ENCODE measurements at regions not wholly inside any gene's neighbourhood (a gene's known extent, or its start where the extent isn't known, plus 50 kb on each side); places are given as distances from the start of the nearest gene placed in this dataset.

GRCh38 chr5:51449026-51449425 is 65.8 kb downstream of the ISL1 start:
- Histone ChIP-seq H3K27ac (ENCODE audit: poor library complexity, severe bottlenecking) (no peak overlapping the region), H3K4me1 (ENCODE audit: insufficient read depth, poor library complexity, severe bottlenecking) (no peaks in the 10 kb centered on the region), H3K27me3 (ENCODE audit: insufficient read depth, poor library complexity, severe bottlenecking) (no peaks in the 10 kb centered on the region), H3K9me3 (ENCODE audit: severe bottlenecking) (no peaks in the 10 kb centered on the region), H3K36me3 (ENCODE audit: low read depth) (no peaks in the 10 kb centered on the region), H3K4me3 (ENCODE audit: severe bottlenecking) (no peak overlapping the region)
- TF ChIP-seq, protein P1, sequence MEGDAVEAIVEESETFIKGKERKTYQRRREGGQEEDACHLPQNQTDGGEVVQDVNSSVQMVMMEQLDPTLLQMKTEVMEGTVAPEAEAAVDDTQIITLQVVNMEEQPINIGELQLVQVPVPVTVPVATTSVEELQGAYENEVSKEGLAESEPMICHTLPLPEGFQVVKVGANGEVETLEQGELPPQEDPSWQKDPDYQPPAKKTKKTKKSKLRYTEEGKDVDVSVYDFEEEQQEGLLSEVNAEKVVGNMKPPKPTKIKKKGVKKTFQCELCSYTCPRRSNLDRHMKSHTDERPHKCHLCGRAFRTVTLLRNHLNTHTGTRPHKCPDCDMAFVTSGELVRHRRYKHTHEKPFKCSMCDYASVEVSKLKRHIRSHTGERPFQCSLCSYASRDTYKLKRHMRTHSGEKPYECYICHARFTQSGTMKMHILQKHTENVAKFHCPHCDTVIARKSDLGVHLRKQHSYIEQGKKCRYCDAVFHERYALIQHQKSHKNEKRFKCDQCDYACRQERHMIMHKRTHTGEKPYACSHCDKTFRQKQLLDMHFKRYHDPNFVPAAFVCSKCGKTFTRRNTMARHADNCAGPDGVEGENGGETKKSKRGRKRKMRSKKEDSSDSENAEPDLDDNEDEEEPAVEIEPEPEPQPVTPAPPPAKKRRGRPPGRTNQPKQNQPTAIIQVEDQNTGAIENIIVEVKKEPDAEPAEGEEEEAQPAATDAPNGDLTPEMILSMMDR (IDR thresholded peaks at IDR 0.05; ENCODE audit: poor library complexity, severe bottlenecking) = no peak
- ATAC-seq (ENCODE audit: low read depth) = no peak
- DNase-seq (ENCODE audit: low spot score) = no peak

- Histone ChIP-seq H3K4me1 (ENCODE audit: insufficient read depth, poor library complexity, severe bottlenecking) (no peaks in the 10 kb centered on the region), H3K4me3 (ENCODE audit: severe bottlenecking) (no peak overlapping the region), H3K9me3 (ENCODE audit: severe bottlenecking) (no peaks in the 10 kb centered on the region), H3K27ac (ENCODE audit: poor library complexity, severe bottlenecking) (no peak overlapping the region), H3K27me3 (ENCODE audit: insufficient read depth, poor library complexity, severe bottlenecking) (no peaks in the 10 kb centered on the region), H3K36me3 (ENCODE audit: low read depth) (no peaks in the 10 kb centered on the region)
- no peak for DNase-seq (ENCODE audit: low spot score)
- TF ChIP-seq, protein P1 (IDR thresholded peaks at IDR 0.05; ENCODE audit: poor library complexity, severe bottlenecking) = no peak
- no peak for ATAC-seq (ENCODE audit: low read depth)
Observed at GRCh38 chr5:51452562-51452961, 69.3 kb downstream of the ISL1 start.

GRCh38 chr5:51465165-51465564 is 81.9 kb downstream of the ISL1 start:
- Histone ChIP-seq H3K4me3 (ENCODE audit: severe bottlenecking) (no peak overlapping the region), H3K27me3 (ENCODE audit: insufficient read depth, poor library complexity, severe bottlenecking) (no peaks in the 10 kb centered on the region), H3K9me3 (ENCODE audit: severe bottlenecking) (no peaks in the 10 kb centered on the region), H3K36me3 (ENCODE audit: low read depth) (no peaks in the 10 kb centered on the region), H3K4me1 (ENCODE audit: insufficient read depth, poor library complexity, severe bottlenecking) (no peaks in the 10 kb centered on the region), H3K27ac (ENCODE audit: poor library complexity, severe bottlenecking) (no peak overlapping the region)
- ATAC-seq (ENCODE audit: low read depth) (0 out of 3 replicates have a peak, but pooled peaks have one; percentile 36), DNase-seq (ENCODE audit: low spot score) (no peak)
- TF ChIP-seq, protein P1 (IDR thresholded peaks at IDR 0.05; ENCODE audit: poor library complexity, severe bottlenecking) = no peak

DNA sequence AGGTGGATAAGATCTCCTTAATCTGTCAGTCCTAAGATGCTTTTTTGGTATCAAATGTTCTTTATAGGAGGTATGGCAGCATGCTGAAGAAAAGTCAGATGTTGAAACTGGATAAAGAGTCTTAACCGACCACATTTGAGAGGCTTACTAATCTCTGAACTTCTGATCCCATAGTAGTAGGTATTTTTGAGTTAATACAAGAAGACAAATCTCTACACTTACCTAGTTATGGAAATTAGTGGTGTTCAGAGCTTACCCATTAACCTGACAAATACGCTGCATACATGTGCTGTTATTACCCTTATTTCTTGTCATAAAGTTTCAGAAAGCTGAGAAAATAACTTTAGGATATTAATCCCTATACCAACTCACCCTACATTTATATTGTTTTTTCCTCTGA is 83.0 kb downstream of the ISL1 start:
- ATAC-seq (ENCODE audit: low read depth) (no peak), DNase-seq (ENCODE audit: low spot score) (no peak)
- H3K9me3 ChIP-seq (ENCODE audit: severe bottlenecking) = no peaks in the 10 kb centered on the region
- no peaks in the 10 kb centered on the region for H3K36me3 ChIP-seq (ENCODE audit: low read depth)
- no peak overlapping the region for H3K27ac ChIP-seq (ENCODE audit: poor library complexity, severe bottlenecking)
- H3K27me3 ChIP-seq (ENCODE audit: insufficient read depth, poor library complexity, severe bottlenecking) = no peaks in the 10 kb centered on the region
- no peak overlapping the region for H3K4me3 ChIP-seq (ENCODE audit: severe bottlenecking)
- H3K4me1 ChIP-seq (ENCODE audit: insufficient read depth, poor library complexity, severe bottlenecking) = no peaks in the 10 kb centered on the region
- TF ChIP-seq, protein P1 (IDR thresholded peaks at IDR 0.05; ENCODE audit: poor library complexity, severe bottlenecking) = no peak

DNA sequence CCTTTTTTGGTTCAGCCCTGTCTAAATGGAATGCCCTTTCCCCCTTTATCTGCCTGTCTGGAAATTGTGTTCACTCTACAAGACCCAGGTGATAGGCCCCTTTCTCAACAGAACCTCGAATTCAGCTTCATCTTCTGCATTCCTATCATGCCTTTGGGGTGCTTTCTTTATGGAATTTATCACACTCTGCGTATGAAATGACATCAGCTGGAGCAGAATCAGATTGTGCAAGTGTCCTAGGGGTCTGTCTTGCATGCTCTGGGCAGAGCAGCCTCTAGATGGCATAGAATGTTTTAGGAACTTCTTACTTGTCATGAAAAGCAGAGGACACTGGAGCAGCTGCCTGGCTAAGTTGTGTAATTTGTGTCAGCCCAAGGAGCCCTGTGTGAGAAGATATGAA is 84.9 kb downstream of the ISL1 start:
- Histone ChIP-seq H3K27me3 (ENCODE audit: insufficient read depth, poor library complexity, severe bottlenecking) (no peaks in the 10 kb centered on the region), H3K4me3 (ENCODE audit: severe bottlenecking) (no peak overlapping the region), H3K27ac (ENCODE audit: poor library complexity, severe bottlenecking) (no peak overlapping the region), H3K4me1 (ENCODE audit: insufficient read depth, poor library complexity, severe bottlenecking) (peaks cover 8% of the 10 kb centered on the region), H3K36me3 (ENCODE audit: low read depth) (no peaks in the 10 kb centered on the region), H3K9me3 (ENCODE audit: severe bottlenecking) (no peaks in the 10 kb centered on the region)
- ATAC-seq (ENCODE audit: low read depth) (peak; percentile 84), DNase-seq (ENCODE audit: low spot score) (no peak)
- TF ChIP-seq, protein P1 (IDR thresholded peaks at IDR 0.05; ENCODE audit: poor library complexity, severe bottlenecking) = peak; percentile 53

All from RWPE2 (cell line).